SK-N-SH (cell line): ENCODE measurements at regions not wholly inside any gene's neighbourhood (a gene's known extent, or its start where the extent isn't known, plus 50 kb on each side); places are given as distances from the start of the nearest gene placed in this dataset.

ENCODE experiments used
- CTCF ChIA-PET: fragments of 300-600, 350-600 bp; formaldehyde crosslinking; extraction: SDS; loops from one replicate; lab custom pipeline; 2021; lab: Yijun Ruan, JAX
- POLR2A ChIA-PET: fragments of 350-600 bp; sonication (Branson Sonifier 250); formaldehyde crosslinking; extraction: SDS; loops from one replicate; lab custom pipeline; 2020; ENCODE audit warnings: antibody characterized with exemption, inconsistent platforms; lab: Yijun Ruan, JAX
- DNase-seq: peaks from one replicate; pipeline ENCODE4 v3.0.0; 2012
- H2AFZ ChIP-seq: fragments of 200-600 bp; sonication (generic); 2 replicates; pipeline ENCODE4 v1.8.1; 2016; ENCODE audit warnings: antibody characterized with exemption, mild to moderate bottlenecking, low read depth
- H3F3A ChIP-seq: fragments of 200-600 bp; sonication (generic); replicated peaks from 2 replicates; pipeline ENCODE3; 2016; ENCODE audit warnings: antibody characterized with exemption, mild to moderate bottlenecking; ENCODE audit not compliant: insufficient read depth
- H3K27ac ChIP-seq, 2 experiments: fragments of 200-500 bp in 1 of 2; fragments of 200-600 bp in 1 of 2; sonication (Bioruptor generic) in 1 of 2; sonication (generic), shearing (Covaris generic) in 1 of 2; 2 replicates each; pipeline versions ENCODE4 v1.5.1 to v1.6.1; 2014 to 2016; ENCODE audit warnings: low read depth in 2 of 2, inconsistent platforms in 1 of 2, low read length in 1 of 2, mild to moderate bottlenecking in 1 of 2, mixed read lengths in 1 of 2
- H3K27me3 ChIP-seq: fragments of 200-600 bp; sonication (generic), shearing (Covaris generic); 2 replicates; pipeline ENCODE4 v1.6.1; 2016; ENCODE audit warnings: mixed run types; ENCODE audit not compliant: insufficient read depth
- H3K36me3 ChIP-seq, 2 experiments: fragments of 200-500 bp in 1 of 2; fragments of 200-600 bp in 1 of 2; sonication (Bioruptor generic) in 1 of 2; sonication (generic) in 1 of 2; replicated peaks in 1 of 2; 2 replicates each; pipeline versions ENCODE3 to v1.5.1; 2014 to 2016; ENCODE audit warnings: low read length in 1 of 2, mild to moderate bottlenecking in 1 of 2; ENCODE audit not compliant: insufficient read depth in 2 of 2, control insufficient read depth in 1 of 2
- H3K4me1 ChIP-seq, 2 experiments: fragments of 200-500 bp in 1 of 2; fragments of 200-600 bp in 1 of 2; sonication (Bioruptor generic) in 1 of 2; sonication (generic), shearing (Covaris generic) in 1 of 2; 2 replicates each; pipeline versions ENCODE4 v1.5.1 to v1.6.1; 2014 to 2016; ENCODE audit warnings: low read depth in 1 of 2, low read length in 1 of 2, mixed run types in 1 of 2; ENCODE audit not compliant: insufficient read depth in 2 of 2, control insufficient read depth in 1 of 2
- H3K4me2 ChIP-seq: fragments of 200-600 bp; sonication (generic), shearing (Covaris generic); 2 replicates; pipeline ENCODE4 v1.6.1; 2017; ENCODE audit warnings: mixed run types
- H3K4me3 ChIP-seq, 2 experiments: fragments of 200-500 bp in 1 of 2; fragments of 200-600 bp in 1 of 2; sonication (Bioruptor generic) in 1 of 2; sonication (generic), shearing (Covaris generic) in 1 of 2; 2 replicates each; pipeline versions ENCODE4 v1.5.1 to v1.8.1; 2014 to 2016; ENCODE audit warnings: low read depth in 2 of 2, inconsistent platforms in 1 of 2, low read length in 1 of 2, mild to moderate bottlenecking in 1 of 2, mixed read lengths in 1 of 2, moderate library complexity in 1 of 2
- H3K79me2 ChIP-seq: fragments of 200-600 bp; sonication (generic); 2 replicates; pipeline ENCODE4 v1.8.1; 2017; ENCODE audit warnings: mild to moderate bottlenecking; ENCODE audit not compliant: insufficient read depth
- H3K9ac ChIP-seq: fragments of 200-600 bp; sonication (generic); 2 replicates; pipeline ENCODE4 v1.6.1; 2017; ENCODE audit warnings: mixed run types
- H3K9me2 ChIP-seq: fragments of 200-600 bp; sonication (generic); 2 replicates; pipeline ENCODE4 v1.6.1; 2017; ENCODE audit warnings: mixed run types
- H3K9me3 ChIP-seq: fragments of 200-600 bp; sonication (generic); 2 replicates; pipeline ENCODE4 v1.6.1; 2017; ENCODE audit warnings: mixed run types, mild to moderate bottlenecking, moderate library complexity
- H4K20me1 ChIP-seq: fragments of 200-600 bp; sonication (generic); 2 replicates; pipeline ENCODE4 v1.6.1; 2017; ENCODE audit warnings: mild to moderate bottlenecking, mixed run types; ENCODE audit not compliant: insufficient read depth
- EP300 ChIP-seq, 2 experiments: IDR thresholded peaks; 2 replicates each; pipeline versions ENCODE4 v1.4.0 to v1.6.1; 2012; ENCODE audit warnings: borderline replicate concordance in 1 of 2, low read depth in 1 of 2, low read length in 1 of 2
- EZH2phosphoT487 ChIP-seq: fragments of 200-600 bp; sonication (generic); IDR thresholded peaks from 2 replicates; pipeline ENCODE4 v1.6.1; 2017; ENCODE audit warnings: low read depth, mixed run types, mild to moderate bottlenecking, antibody characterized with exemption, moderate library complexity, borderline replicate concordance
- FOSL2 ChIP-seq: IDR thresholded peaks from 2 replicates; pipeline ENCODE4 v1.4.0; 2012; ENCODE audit warnings: low read depth, mild to moderate bottlenecking, moderate library complexity, borderline replicate concordance
- POLR2AphosphoS5 ChIP-seq: IDR thresholded peaks from 2 replicates; pipeline ENCODE4 v1.6.1; 2012; ENCODE audit warnings: low read depth, low read length
- RCOR1 ChIP-seq: fragments of 150-350 bp; IDR thresholded peaks from 2 replicates; pipeline ENCODE4 v1.6.1; 2017; ENCODE audit warnings: antibody characterized with exemption, low read length
- SIN3A ChIP-seq: IDR thresholded peaks from 2 replicates; pipeline ENCODE4 v1.6.1; 2012; ENCODE audit warnings: low read depth, mild to moderate bottlenecking, low read length, moderate library complexity, borderline replicate concordance
- SMC3 ChIP-seq: IDR thresholded peaks from 2 replicates; pipeline ENCODE4 v1.6.1; 2012; ENCODE audit warnings: low read depth, low read length, improper control_type of control experiment
- TAF1 ChIP-seq: IDR thresholded peaks from 2 replicates; pipeline ENCODE4 v1.6.1; 2012; ENCODE audit warnings: low read depth, mild to moderate bottlenecking, low read length, moderate library complexity, borderline replicate concordance
- TCF12 ChIP-seq: IDR thresholded peaks from 2 replicates; pipeline ENCODE4 v1.4.0; 2012
- TEAD4 ChIP-seq: IDR thresholded peaks from 2 replicates; pipeline ENCODE4 v1.4.0; 2012; ENCODE audit warnings: mild to moderate bottlenecking, borderline replicate concordance; ENCODE audit not compliant: insufficient read depth
- WGBS: methylation state at CpG from one replicate; pipeline ENCODE4 v1.1.6; 2017; ENCODE audit warnings: low lambda C conversion rate; 5-methylcytosine and 5-hydroxymethylcytosine counted together
- TF ChIP-seq, protein P1 (sequence below): IDR thresholded peaks from 2 replicates; pipeline ENCODE4 v1.6.1; 2012; ENCODE audit warnings: mild to moderate bottlenecking, low read depth, low read length, moderate library complexity
- TF ChIP-seq, protein P2 (sequence below): IDR thresholded peaks from 2 replicates; pipeline ENCODE4 v1.4.0; 2012; ENCODE audit warnings: low read depth
- TF ChIP-seq, protein P3 (sequence below): fragments of 150-350 bp; IDR thresholded peaks from 2 replicates; pipeline ENCODE4 v1.6.1; 2017; ENCODE audit warnings: antibody characterized with exemption, low read length, low read depth, borderline replicate concordance
- TF ChIP-seq, protein P4 (sequence below): IDR thresholded peaks from 2 replicates; pipeline ENCODE4; 2012

DNA sequence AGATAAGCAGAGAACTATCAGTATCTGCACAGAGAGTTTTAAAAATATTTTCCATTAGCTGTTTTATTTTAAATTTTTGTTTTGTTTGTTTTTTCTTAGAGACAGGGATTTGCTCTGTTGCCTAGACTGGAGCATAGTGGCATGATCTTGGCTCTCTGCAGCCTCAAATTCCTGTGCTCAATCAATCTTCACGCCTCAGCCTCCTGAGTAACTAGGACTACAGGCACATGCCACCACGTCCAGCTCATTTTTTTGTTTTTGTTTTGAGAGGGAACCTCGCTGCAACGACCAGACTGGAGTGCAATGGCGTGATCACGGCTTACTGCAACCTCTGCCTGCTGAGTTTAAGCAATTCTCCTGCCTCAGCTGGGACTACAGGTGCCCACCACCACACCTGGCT lies 138.2 kb upstream of the LPAR1 start:
- Histone ChIP-seq H3K4me1 (peaks cover 0 to 2% of the 10 kb centered on the region in 2 experiments; a peak in 2 of 4 replicates), H3K79me2 (no peaks in the 10 kb centered on the region), H3K36me3 (no peaks in the 10 kb centered on the region), H3K9ac (no peak overlapping the region), H2AFZ (no peak overlapping the region), H3K27ac (no peak overlapping the region), H3K9me2 (no peaks in the 10 kb centered on the region), H4K20me1 (no peaks in the 10 kb centered on the region), H3F3A (no peaks in the 10 kb centered on the region), H3K4me3 (no peak overlapping the region), H3K27me3 (no peaks in the 10 kb centered on the region), H3K4me2 (no peak overlapping the region), H3K9me3 (no peaks in the 10 kb centered on the region)
- POLR2A ChIA-PET, result interaction anchor here (0.6 kb wide), 1 partner anchor 255 kb away, joined by 3 read pairs; no protein-coding TSS in a partner anchor
- WGBS, result 93% methylated on average over 6 of the region's 6 CpGs
- TF ChIP-seq EZH2phosphoT487 (no peak), SIN3A (no peak), TEAD4 (no peak), POLR2AphosphoS5 (no peak), RCOR1 (no peak), SMC3 (no peak), TAF1 (no peak), EP300 (IDR thresholded peaks at IDR 0.05; ENCODE audit: borderline replicate concordance in 1 of 2, low read depth in 1 of 2, low read length in 1 of 2) (no peak), FOSL2 (no peak), TCF12 (no peak)
- TF ChIP-seq, protein P1, sequence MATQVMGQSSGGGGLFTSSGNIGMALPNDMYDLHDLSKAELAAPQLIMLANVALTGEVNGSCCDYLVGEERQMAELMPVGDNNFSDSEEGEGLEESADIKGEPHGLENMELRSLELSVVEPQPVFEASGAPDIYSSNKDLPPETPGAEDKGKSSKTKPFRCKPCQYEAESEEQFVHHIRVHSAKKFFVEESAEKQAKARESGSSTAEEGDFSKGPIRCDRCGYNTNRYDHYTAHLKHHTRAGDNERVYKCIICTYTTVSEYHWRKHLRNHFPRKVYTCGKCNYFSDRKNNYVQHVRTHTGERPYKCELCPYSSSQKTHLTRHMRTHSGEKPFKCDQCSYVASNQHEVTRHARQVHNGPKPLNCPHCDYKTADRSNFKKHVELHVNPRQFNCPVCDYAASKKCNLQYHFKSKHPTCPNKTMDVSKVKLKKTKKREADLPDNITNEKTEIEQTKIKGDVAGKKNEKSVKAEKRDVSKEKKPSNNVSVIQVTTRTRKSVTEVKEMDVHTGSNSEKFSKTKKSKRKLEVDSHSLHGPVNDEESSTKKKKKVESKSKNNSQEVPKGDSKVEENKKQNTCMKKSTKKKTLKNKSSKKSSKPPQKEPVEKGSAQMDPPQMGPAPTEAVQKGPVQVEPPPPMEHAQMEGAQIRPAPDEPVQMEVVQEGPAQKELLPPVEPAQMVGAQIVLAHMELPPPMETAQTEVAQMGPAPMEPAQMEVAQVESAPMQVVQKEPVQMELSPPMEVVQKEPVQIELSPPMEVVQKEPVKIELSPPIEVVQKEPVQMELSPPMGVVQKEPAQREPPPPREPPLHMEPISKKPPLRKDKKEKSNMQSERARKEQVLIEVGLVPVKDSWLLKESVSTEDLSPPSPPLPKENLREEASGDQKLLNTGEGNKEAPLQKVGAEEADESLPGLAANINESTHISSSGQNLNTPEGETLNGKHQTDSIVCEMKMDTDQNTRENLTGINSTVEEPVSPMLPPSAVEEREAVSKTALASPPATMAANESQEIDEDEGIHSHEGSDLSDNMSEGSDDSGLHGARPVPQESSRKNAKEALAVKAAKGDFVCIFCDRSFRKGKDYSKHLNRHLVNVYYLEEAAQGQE, result no peak
- TF ChIP-seq, protein P2, sequence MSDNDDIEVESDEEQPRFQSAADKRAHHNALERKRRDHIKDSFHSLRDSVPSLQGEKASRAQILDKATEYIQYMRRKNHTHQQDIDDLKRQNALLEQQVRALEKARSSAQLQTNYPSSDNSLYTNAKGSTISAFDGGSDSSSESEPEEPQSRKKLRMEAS, result no peak
- TF ChIP-seq, protein P3, sequence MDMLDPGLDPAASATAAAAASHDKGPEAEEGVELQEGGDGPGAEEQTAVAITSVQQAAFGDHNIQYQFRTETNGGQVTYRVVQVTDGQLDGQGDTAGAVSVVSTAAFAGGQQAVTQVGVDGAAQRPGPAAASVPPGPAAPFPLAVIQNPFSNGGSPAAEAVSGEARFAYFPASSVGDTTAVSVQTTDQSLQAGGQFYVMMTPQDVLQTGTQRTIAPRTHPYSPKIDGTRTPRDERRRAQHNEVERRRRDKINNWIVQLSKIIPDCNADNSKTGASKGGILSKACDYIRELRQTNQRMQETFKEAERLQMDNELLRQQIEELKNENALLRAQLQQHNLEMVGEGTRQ, result no peak
- CTCF ChIA-PET, result no interaction called here
- DNase-seq, result no peak

DNA sequence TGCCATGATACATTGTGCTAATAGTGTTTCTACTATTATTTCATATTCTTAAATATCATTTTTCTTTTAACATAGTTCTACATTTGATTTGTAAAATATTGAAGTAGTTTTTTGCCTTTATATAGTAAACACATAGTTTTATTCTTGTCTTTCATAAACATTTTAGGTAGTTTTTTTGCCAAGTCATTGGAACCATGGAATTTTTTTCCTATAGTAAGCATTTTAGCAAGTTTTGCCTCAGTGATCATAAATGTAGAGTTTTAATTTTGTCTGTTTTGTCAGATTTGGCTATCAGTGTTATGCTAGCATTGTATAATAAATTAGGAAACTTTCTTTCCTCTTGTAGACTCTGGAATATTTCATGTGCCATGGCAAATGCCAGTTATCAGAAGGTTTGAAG lies 137.1 kb upstream of the LPAR1 start:
- no peak for DNase-seq
- H3K9me2 ChIP-seq, result no peaks in the 10 kb centered on the region
- H3K27me3 ChIP-seq, result no peaks in the 10 kb centered on the region
- no peak overlapping the region for H3K4me3 ChIP-seq
- H3F3A ChIP-seq, result no peaks in the 10 kb centered on the region
- no peak overlapping the region for H3K27ac ChIP-seq
- no peaks in the 10 kb centered on the region for H3K79me2 ChIP-seq
- no peak overlapping the region for H3K9ac ChIP-seq
- H3K9me3 ChIP-seq, result no peaks in the 10 kb centered on the region
- ChIA-PET CTCF (no interaction called here), POLR2A (no interaction called here)
- TF ChIP-seq, protein P4, sequence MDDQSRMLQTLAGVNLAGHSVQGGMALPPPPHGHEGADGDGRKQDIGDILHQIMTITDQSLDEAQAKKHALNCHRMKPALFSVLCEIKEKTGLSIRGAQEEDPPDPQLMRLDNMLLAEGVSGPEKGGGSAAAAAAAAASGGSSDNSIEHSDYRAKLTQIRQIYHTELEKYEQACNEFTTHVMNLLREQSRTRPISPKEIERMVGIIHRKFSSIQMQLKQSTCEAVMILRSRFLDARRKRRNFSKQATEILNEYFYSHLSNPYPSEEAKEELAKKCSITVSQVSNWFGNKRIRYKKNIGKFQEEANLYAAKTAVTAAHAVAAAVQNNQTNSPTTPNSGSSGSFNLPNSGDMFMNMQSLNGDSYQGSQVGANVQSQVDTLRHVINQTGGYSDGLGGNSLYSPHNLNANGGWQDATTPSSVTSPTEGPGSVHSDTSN, result no peak
- TF ChIP-seq FOSL2 (no peak), POLR2AphosphoS5 (no peak)
- H3K36me3 ChIP-seq, result no peaks in the 10 kb centered on the region
- H3K4me1 ChIP-seq, result peaks cover 0 to 2% of the 10 kb centered on the region in 2 experiments; a peak in 2 of 4 replicates
- no peak overlapping the region for H2AFZ ChIP-seq
- no peaks in the 10 kb centered on the region for H4K20me1 ChIP-seq
- no peak overlapping the region for H3K4me2 ChIP-seq
